Naive B cell (primary cell): ENCODE measurements at regions not wholly inside any gene's neighbourhood (a gene's known extent, or its start where the extent isn't known, plus 50 kb on each side); places are given as distances from the start of the nearest gene placed in this dataset.
"Not testable (repeated sequence)": the region's sequence is repeated elsewhere in the genome, so short reads cannot be mapped to it uniquely, and the experiment has no call there.

Source experiments
- ATAC-seq, 2 donors: fragments of 150-1000 bp; cut with Tn5 transposase; 2 replicates each; pipeline ENCODE4 v1.10.0; 2021; ENCODE audit warnings: low read depth in 2 of 2, mild to moderate bottlenecking in 2 of 2, moderate library complexity in 2 of 2
- DNase-seq: peaks from one replicate; pipeline ENCODE4 v3.0.0; 2022
- H3K27ac Mint-ChIP-seq, 6 donors: one replicate each; pipeline ENCODE4 v1.8.0; 2020 to 2022; ENCODE audit warnings: mild to moderate bottlenecking in 6 of 6, mixed read lengths in 6 of 6, moderate library complexity in 5 of 6, inconsistent platforms in 2 of 6
- H3K27me3 Mint-ChIP-seq, 3 donors: one replicate each; pipeline ENCODE4 v1.8.0; 2021 to 2022; ENCODE audit warnings: mixed read lengths in 3 of 3, mild to moderate bottlenecking in 1 of 3
- H3K36me3 Mint-ChIP-seq, 2 donors: one replicate each; pipeline ENCODE4 v1.8.0; 2020 to 2022; ENCODE audit warnings: mixed read lengths in 2 of 2, inconsistent platforms in 1 of 2, mild to moderate bottlenecking in 1 of 2
- H3K4me1 Mint-ChIP-seq, 3 donors: one replicate each; pipeline ENCODE4 v1.8.0; 2020 to 2022; ENCODE audit warnings: mixed read lengths in 3 of 3, inconsistent platforms in 1 of 3, mild to moderate bottlenecking in 1 of 3, moderate library complexity in 1 of 3
- H3K4me3 Mint-ChIP-seq, 8 donors: one replicate each; pipeline ENCODE4 v1.8.0; 2020 to 2022; ENCODE audit warnings: mild to moderate bottlenecking in 8 of 8, mixed read lengths in 8 of 8, moderate library complexity in 8 of 8, inconsistent platforms in 2 of 8
- H3K9me3 Mint-ChIP-seq, 7 donors: one replicate each; pipeline ENCODE4 v1.8.0; 2020 to 2022; ENCODE audit warnings: mixed read lengths in 7 of 7, mild to moderate bottlenecking in 5 of 7, inconsistent platforms in 2 of 7, moderate library complexity in 1 of 7

DNA sequence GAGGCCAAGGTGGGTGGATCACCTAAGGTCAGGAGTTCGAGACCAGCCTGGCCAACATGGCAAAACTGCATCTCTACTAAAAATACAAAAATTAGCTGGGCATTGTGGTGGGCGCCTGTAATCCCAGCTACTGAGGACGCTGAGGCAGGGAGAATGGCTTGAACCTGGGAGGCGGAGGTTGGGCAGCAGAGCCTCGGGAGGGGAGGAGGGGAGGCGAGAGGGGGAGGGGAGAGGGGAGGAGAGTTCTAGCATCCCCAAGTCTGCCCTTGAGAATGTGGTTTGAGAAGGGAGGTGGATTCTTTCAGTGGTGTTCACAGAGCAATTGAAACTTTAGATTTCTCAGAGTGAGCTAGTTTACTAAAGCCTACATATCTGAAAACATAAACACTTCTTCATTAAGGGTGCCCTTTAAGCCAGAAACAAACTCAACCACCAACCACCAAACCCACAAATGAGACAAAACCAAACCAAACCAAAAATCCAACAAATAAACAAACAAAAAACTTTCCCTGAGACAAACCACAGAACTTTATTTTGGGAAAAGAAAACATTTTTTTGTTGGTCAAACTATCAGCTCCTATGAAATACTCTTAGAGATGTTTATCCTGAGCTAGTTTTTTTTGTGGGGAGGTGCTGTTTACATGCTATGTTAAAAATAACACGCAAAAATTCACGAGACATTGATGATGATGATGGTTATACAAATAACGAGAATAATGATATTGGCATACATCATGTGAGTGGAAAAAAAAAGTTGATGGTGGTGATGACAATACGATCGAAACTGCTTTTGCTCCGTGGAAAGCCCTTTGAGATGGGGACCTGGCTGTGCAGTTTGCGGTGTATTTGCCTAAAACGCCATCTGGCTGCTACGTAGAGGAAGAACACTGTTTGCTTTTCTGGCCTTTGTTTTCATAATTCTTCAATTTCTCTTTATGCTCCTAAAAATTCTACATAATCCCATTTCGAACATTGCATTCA, 98.2 kb upstream of the PRKX start:
- Mint-ChIP-seq H3K9me3 (no peaks in the 10 kb centered on the region), H3K36me3 (no peaks in the 10 kb centered on the region), H3K4me1 (peaks cover 0 to 16% (median 11%) of the 10 kb centered on the region in 3 donors), H3K27ac (peak overlapping the region in 3 of 6 donors; percentile 49 to 85 (median 72)), H3K4me3 (peak overlapping the region in 5 of 8 donors; percentile 20 to 67 (median 30)), H3K27me3 (peaks cover 5 to 24% (median 23%) of the 10 kb centered on the region in 3 donors)
- no peak for ATAC-seq
- peak; percentile 53 for DNase-seq

DNA sequence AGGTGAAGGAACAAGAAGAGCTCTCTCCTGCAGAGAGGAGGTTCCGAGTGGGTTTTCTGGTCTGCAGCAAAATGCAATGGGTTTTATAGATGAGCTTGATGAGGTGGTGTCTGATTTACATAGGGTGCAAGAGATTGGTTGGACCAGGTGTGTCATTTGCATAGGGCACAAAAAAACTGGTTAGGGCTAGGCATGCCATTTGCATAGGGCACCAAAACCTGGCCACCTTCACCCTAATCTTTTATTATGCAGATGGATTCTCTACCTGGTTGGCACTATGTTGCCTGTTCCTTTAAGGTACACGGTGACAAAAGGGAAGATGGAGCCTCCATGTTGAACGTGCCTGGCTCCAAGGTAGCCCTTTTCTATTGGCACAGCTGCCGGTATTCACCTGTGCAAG, 94.5 kb upstream of the PRKX start:
- peaks cover 5 to 31% (median 23%) of the 10 kb centered on the region in 3 donors for H3K27me3 Mint-ChIP-seq

DNA sequence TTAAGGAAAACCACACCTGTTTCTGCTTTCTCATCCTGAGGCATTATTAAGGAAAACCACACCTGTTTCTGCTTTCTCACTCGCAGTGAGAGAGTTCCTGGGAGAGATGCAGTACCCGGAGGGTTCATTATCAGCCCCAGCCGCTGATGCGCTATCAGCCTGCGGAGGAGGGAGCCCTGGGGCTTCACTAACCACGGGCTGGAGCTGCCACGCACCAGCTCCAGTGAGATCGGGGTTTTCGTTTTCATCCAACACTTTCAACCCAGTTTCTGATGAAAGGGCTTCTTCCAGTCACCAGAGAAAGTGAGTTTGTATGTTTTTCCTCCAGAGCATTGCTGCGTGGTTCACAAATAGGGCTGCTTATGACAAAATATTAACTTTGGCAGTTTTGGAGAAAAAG, 93.2 kb upstream of the PRKX start:
- no peaks in the 10 kb centered on the region for H3K9me3 Mint-ChIP-seq
- no peaks in the 10 kb centered on the region for H3K36me3 Mint-ChIP-seq
- H3K4me3 Mint-ChIP-seq, result no peak overlapping the region
- ATAC-seq, result no peak
- H3K27me3 Mint-ChIP-seq, result peaks cover 5 to 31% (median 26%) of the 10 kb centered on the region in 3 donors
- H3K4me1 Mint-ChIP-seq, result peaks cover 0 to 2% (median 0%) of the 10 kb centered on the region in 3 donors
- DNase-seq, result no peak
- H3K27ac Mint-ChIP-seq, result no peak overlapping the region

More for the DNA sequence above, 94.5 kb upstream of the PRKX start:
- Mint-ChIP-seq H3K36me3 (no peaks in the 10 kb centered on the region), H3K9me3 (no peaks in the 10 kb centered on the region), H3K27ac (no peak overlapping the region), H3K4me3 (no peak overlapping the region), H3K4me1 (peaks cover 0 to 8% (median 4%) of the 10 kb centered on the region in 3 donors)
- DNase-seq (no peak), ATAC-seq (no peak)

DNA sequence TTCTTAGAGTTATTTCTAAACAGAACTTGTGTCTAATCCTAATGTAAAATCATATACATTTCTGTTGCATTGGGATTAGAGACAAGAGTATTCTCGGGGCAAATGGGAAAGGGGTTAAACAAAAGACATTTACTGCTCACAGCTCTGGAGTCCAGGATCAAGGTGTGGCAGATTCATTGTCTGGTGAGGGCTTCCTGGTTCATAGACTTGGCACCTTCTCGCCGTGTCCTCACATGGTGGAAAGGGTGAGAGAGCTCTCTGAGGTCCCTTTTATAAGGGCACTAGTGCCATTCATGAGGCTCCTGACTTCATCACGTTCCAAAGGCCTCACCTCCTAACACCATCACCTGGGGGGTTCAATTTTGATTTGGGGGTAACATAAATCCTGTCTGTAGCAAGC, 90.3 kb upstream of the PRKX start:
- Mint-ChIP-seq H3K4me3 (no peak overlapping the region), H3K36me3 (no peaks in the 10 kb centered on the region), H3K27me3 (peaks cover 9 to 30% (median 27%) of the 10 kb centered on the region in 3 donors), H3K4me1 (no peaks in the 10 kb centered on the region), H3K27ac (no peak overlapping the region), H3K9me3 (no peaks in the 10 kb centered on the region)
- DNase-seq (no peak), ATAC-seq (no peak)

DNA sequence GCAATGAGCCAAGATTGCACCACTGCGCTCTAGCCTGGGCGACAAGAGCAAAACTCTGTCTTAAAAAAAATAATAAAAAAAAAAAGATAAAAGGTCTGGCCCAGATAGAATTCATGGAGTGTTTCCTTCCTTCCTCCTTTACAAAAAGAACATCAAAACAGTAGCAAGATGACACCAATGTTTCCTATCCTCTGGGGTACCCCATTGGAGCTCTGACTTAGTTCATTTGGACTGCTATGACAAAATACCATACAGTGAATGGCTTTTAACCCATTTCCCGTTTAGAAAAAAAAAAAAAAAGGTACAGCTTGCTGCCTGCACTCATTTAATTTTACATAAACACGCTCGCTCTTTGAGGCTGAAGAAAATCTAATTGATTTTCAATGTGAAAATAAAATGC, 89.9 kb upstream of the PRKX start:
- DNase-seq, result no peak
- ATAC-seq, result no peak
- no peaks in the 10 kb centered on the region for H3K4me1 Mint-ChIP-seq
- no peaks in the 10 kb centered on the region for H3K36me3 Mint-ChIP-seq
- H3K27ac Mint-ChIP-seq, result no peak overlapping the region
- no peaks in the 10 kb centered on the region for H3K9me3 Mint-ChIP-seq
- no peak overlapping the region for H3K4me3 Mint-ChIP-seq
- H3K27me3 Mint-ChIP-seq, result peaks cover 9 to 29% (median 22%) of the 10 kb centered on the region in 3 donors

DNA sequence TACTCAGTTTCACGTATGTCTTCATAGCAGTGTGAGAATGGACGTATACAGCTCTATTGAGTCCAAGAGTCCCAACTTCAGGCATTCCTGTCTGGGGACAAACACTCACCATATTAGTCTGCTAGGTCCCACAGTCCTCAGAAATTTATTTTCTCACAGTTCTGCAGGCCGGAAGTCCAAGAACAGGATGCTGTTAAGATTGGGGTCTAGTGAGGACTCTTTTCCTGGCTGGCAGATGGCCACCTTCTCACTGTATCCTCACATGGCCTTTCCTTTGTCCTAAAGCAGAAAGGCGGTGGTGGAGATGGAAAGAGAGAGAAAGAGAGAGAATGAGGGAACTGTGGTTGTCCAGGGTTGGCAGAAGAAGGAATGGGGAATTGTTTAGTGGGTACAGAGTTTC, 82.0 kb upstream of the PRKX start:
- not testable (repeated sequence) for DNase-seq, ATAC-seq, H3K4me3 Mint-ChIP-seq, H3K9me3 Mint-ChIP-seq, H3K4me1 Mint-ChIP-seq, H3K36me3 Mint-ChIP-seq
- Mint-ChIP-seq H3K27me3 (peaks cover 4 to 51% (median 11%) of the 10 kb centered on the region in 3 donors), H3K27ac (peak overlapping the region in 2 of 6 donors; percentile 1 to 30)

DNA sequence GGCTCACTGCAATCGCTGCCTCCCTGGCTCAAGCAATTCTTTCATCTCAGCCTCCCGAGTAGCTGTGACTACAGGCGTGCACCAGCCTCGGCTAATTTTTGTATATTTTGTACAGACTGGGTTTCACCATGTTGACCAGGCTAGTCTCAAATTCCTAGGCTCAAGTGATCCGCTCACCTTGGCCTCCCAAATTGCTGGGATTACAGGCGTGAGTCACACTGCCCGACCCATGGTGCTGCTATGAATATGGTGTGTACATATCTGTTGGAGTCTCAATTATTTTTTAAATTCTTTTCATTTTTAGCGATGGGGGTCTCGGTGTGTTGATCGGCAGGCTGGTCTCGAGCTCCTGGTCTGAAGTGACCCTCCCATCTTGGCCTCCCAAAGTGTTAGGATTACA, 78.0 kb upstream of the PRKX start:
- DNase-seq (no peak), ATAC-seq (no peak)
- Mint-ChIP-seq H3K9me3 (no peaks in the 10 kb centered on the region), H3K36me3 (no peaks in the 10 kb centered on the region), H3K4me3 (no peak overlapping the region), H3K27me3 (peaks cover 4 to 50% (median 11%) of the 10 kb centered on the region in 3 donors), H3K27ac (no peak overlapping the region), H3K4me1 (peaks cover 0 to 4% (median 0%) of the 10 kb centered on the region in 3 donors)

DNA sequence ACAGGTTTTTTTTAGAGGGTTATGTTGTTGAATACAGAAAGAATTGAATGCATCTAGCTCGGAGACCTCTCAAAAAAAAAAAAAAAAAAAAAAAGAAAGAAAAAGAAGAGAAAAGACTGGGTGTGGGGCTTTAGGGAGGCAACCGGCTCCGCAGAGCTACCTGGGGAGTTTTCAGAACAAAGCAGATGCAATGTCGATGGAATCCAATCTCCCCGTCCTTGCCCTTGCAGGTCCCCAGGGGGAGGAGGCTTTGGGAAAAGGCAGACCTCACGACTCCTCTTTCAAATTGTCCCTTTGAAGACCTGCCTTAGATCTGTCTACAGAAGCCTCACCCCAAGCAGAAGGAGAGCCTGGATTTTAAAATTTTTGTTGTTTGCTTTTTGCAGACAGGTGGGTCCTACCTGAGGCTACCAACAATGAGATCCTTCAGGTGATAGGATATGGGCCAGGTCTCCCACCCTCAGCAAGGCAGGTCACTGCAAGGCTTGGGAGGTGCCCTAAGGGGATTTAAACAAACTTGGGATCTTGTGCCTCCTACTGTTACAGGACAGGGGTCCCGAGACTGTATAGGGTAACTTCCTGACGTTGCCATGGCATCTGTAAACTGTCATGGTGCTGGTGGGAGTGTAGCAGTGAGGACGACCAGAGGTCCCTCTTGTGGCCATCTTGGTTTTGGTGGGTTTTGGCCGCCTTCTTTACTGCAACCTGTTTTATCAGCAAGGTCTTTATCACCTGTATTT, 75.2 kb upstream of the PRKX start:
- H3K27ac Mint-ChIP-seq, result peak overlapping the region in 2 of 6 donors; percentile 12 to 54
- no peak for ATAC-seq
- H3K9me3 Mint-ChIP-seq, result peaks cover 0 to 8% (median 0%) of the 10 kb centered on the region in 7 donors
- no peaks in the 10 kb centered on the region for H3K36me3 Mint-ChIP-seq
- no peak for DNase-seq
- peaks cover 0 to 4% (median 0%) of the 10 kb centered on the region in 3 donors for H3K4me1 Mint-ChIP-seq
- no peak overlapping the region for H3K4me3 Mint-ChIP-seq
- peaks cover 4 to 58% (median 11%) of the 10 kb centered on the region in 3 donors for H3K27me3 Mint-ChIP-seq

DNA sequence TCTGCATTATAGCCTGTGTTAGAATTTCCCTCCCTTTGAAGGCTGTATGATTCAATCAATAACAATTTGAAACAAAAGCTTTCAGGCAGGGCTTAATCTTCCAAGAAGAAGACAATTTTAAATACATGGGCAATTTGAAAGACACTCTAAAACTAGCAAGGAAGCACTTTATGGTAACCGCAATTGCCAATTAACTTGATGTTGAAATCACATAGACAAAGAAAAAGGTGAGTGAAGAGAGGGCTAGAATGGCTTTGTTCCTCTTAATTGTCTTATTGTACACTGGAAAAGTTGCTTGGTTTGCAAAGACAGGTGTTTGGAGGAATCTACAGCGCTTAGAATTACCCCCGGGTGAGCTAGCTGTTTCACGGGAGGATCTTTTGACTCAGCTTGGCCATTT, 74.4 kb upstream of the PRKX start:
- DNase-seq, result no peak
- Mint-ChIP-seq H3K4me3 (no peak overlapping the region), H3K27ac (no peak overlapping the region), H3K27me3 (peaks cover 3 to 54% (median 10%) of the 10 kb centered on the region in 3 donors), H3K36me3 (no peaks in the 10 kb centered on the region), H3K9me3 (peaks cover 0 to 8% (median 0%) of the 10 kb centered on the region in 7 donors), H3K4me1 (peaks cover 0 to 4% (median 0%) of the 10 kb centered on the region in 3 donors)
- no peak for ATAC-seq

DNA sequence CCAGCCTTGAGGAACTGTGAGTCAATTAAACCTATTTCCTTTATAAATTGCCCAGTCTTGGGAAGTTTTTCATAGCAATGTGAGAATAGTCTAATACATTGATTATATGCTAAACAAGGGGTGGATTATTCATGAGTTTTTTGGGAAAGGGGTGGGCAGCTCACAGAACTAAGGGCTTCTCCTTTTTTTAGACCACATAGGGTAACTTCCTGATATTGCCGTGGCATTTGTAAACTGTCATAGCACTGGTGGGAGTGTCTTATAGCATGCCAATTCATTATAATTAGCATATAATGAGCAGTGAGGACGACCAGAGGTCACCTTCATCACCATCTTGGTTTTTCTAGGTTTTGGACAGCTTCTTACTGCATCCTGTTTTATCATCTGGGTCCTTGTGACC, 72.4 kb upstream of the PRKX start:
- not testable (repeated sequence) for ATAC-seq, H3K36me3 Mint-ChIP-seq, H3K4me3 Mint-ChIP-seq, H3K27ac Mint-ChIP-seq, DNase-seq, H3K4me1 Mint-ChIP-seq, H3K9me3 Mint-ChIP-seq
- H3K27me3 Mint-ChIP-seq, result peaks cover 0 to 38% (median 0%) of the 10 kb centered on the region in 3 donors

DNA sequence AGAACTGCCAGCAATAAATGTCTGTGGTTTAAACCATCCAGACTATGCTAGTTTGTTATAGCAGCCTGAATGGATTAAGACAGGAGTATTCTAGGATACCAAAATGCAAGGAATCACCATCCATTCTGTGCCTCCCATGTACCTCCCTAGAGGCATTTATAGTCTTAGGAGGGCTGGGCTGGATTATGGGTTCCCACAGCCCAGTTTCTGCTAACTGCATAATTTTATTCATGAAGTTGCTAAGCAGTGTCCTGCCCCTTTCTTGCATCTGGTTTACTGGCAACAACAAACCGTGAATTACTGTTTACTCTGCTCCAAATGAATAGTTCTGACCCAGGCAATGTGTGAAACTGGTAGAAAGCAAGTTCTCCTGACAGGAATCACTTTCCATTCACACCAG, 67.1 kb upstream of the PRKX start:
- H3K36me3 Mint-ChIP-seq, result no peaks in the 10 kb centered on the region
- no peaks in the 10 kb centered on the region for H3K4me1 Mint-ChIP-seq
- peaks cover 0 to 13% (median 8%) of the 10 kb centered on the region in 7 donors for H3K9me3 Mint-ChIP-seq
- H3K27me3 Mint-ChIP-seq, result peaks cover 0 to 22% (median 0%) of the 10 kb centered on the region in 3 donors
- no peak overlapping the region for H3K27ac Mint-ChIP-seq
- no peak overlapping the region for H3K4me3 Mint-ChIP-seq
- no peak for ATAC-seq
- no peak for DNase-seq

DNA sequence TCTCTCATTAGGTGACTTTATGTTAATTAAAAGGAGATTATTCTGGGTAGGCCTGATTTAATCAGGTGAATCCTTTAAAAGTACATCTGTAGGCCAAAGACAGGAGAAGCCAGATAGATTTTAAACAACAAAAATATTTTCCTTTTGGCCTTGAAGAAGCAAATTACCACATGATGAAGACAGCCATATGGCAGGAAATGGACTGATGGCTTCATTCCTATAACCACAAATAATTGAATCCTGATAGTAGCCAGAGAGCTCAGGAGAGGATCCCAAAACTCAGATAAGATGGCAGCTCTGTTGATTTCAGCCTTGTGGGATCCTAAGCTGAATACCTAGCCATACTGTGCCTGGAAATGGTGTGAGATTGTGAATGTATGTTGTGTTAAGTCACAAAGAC, 66.1 kb upstream of the PRKX start:
- no peak overlapping the region for H3K4me3 Mint-ChIP-seq
- H3K27me3 Mint-ChIP-seq, result peaks cover 0 to 18% (median 0%) of the 10 kb centered on the region in 3 donors
- no peak overlapping the region for H3K27ac Mint-ChIP-seq
- peaks cover 0 to 12% (median 8%) of the 10 kb centered on the region in 7 donors for H3K9me3 Mint-ChIP-seq
- no peaks in the 10 kb centered on the region for H3K36me3 Mint-ChIP-seq
- DNase-seq, result no peak
- no peak for ATAC-seq
- no peaks in the 10 kb centered on the region for H3K4me1 Mint-ChIP-seq

DNA sequence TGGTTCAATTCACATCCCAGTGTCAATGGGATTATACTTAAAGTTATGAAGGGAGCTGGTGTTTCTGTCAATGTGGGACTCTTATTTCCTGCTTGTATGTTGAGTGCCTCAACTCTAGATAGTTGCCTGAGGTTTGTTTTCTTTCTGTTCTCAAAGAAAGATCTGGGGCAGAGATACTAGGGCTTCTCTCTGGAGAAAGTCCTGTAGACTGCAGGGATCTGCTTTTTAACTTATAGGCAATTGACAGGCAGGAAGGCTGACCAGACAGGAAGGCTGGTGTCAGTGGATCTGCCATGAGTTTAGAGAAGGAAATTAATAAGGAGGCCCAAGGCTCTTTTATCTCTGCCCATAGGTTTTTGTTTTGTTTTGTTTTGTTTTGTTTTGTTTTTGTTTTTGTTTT, 64.0 kb upstream of the PRKX start:
- no peak overlapping the region for H3K27ac Mint-ChIP-seq
- no peaks in the 10 kb centered on the region for H3K4me1 Mint-ChIP-seq
- H3K9me3 Mint-ChIP-seq, result peaks cover 0 to 9% (median 8%) of the 10 kb centered on the region in 7 donors
- no peaks in the 10 kb centered on the region for H3K36me3 Mint-ChIP-seq
- DNase-seq (no peak), ATAC-seq (no peak)
- H3K27me3 Mint-ChIP-seq, result peaks cover under 1 to 11% (median 6%) of the 10 kb centered on the region in 3 donors
- no peak overlapping the region for H3K4me3 Mint-ChIP-seq
